SK-N-SH (cell line): ENCODE measurements at regions not wholly inside any gene's neighbourhood (a gene's known extent, or its start where the extent isn't known, plus 50 kb on each side); places are given as distances from the start of the nearest gene placed in this dataset.

Source experiments
- CTCF ChIA-PET: fragments of 300-600, 350-600 bp; formaldehyde crosslinking; extraction: SDS; loops from one replicate; lab custom pipeline; 2021; lab: Yijun Ruan, JAX
- POLR2A ChIA-PET: fragments of 350-600 bp; sonication (Branson Sonifier 250); formaldehyde crosslinking; extraction: SDS; loops from one replicate; lab custom pipeline; 2020; ENCODE audit warnings: antibody characterized with exemption, inconsistent platforms; lab: Yijun Ruan, JAX
- DNase-seq: peaks from one replicate; pipeline ENCODE4 v3.0.0; 2012
- H2AFZ ChIP-seq: fragments of 200-600 bp; sonication (generic); 2 replicates; pipeline ENCODE4 v1.8.1; 2016; ENCODE audit warnings: antibody characterized with exemption, mild to moderate bottlenecking, low read depth
- H3F3A ChIP-seq: fragments of 200-600 bp; sonication (generic); replicated peaks from 2 replicates; pipeline ENCODE3; 2016; ENCODE audit warnings: antibody characterized with exemption, mild to moderate bottlenecking; ENCODE audit not compliant: insufficient read depth
- H3K27ac ChIP-seq, 2 experiments: fragments of 200-500 bp in 1 of 2; fragments of 200-600 bp in 1 of 2; sonication (Bioruptor generic) in 1 of 2; sonication (generic), shearing (Covaris generic) in 1 of 2; 2 replicates each; pipeline versions ENCODE4 v1.5.1 to v1.6.1; 2014 to 2016; ENCODE audit warnings: low read depth in 2 of 2, inconsistent platforms in 1 of 2, low read length in 1 of 2, mild to moderate bottlenecking in 1 of 2, mixed read lengths in 1 of 2
- H3K27me3 ChIP-seq: fragments of 200-600 bp; sonication (generic), shearing (Covaris generic); 2 replicates; pipeline ENCODE4 v1.6.1; 2016; ENCODE audit warnings: mixed run types; ENCODE audit not compliant: insufficient read depth
- H3K36me3 ChIP-seq, 2 experiments: fragments of 200-500 bp in 1 of 2; fragments of 200-600 bp in 1 of 2; sonication (Bioruptor generic) in 1 of 2; sonication (generic) in 1 of 2; replicated peaks in 1 of 2; 2 replicates each; pipeline versions ENCODE3 to v1.5.1; 2014 to 2016; ENCODE audit warnings: low read length in 1 of 2, mild to moderate bottlenecking in 1 of 2; ENCODE audit not compliant: insufficient read depth in 2 of 2, control insufficient read depth in 1 of 2
- H3K4me1 ChIP-seq, 2 experiments: fragments of 200-500 bp in 1 of 2; fragments of 200-600 bp in 1 of 2; sonication (Bioruptor generic) in 1 of 2; sonication (generic), shearing (Covaris generic) in 1 of 2; 2 replicates each; pipeline versions ENCODE4 v1.5.1 to v1.6.1; 2014 to 2016; ENCODE audit warnings: low read depth in 1 of 2, low read length in 1 of 2, mixed run types in 1 of 2; ENCODE audit not compliant: insufficient read depth in 2 of 2, control insufficient read depth in 1 of 2
- H3K4me2 ChIP-seq: fragments of 200-600 bp; sonication (generic), shearing (Covaris generic); 2 replicates; pipeline ENCODE4 v1.6.1; 2017; ENCODE audit warnings: mixed run types
- H3K4me3 ChIP-seq, 2 experiments: fragments of 200-500 bp in 1 of 2; fragments of 200-600 bp in 1 of 2; sonication (Bioruptor generic) in 1 of 2; sonication (generic), shearing (Covaris generic) in 1 of 2; 2 replicates each; pipeline versions ENCODE4 v1.5.1 to v1.8.1; 2014 to 2016; ENCODE audit warnings: low read depth in 2 of 2, inconsistent platforms in 1 of 2, low read length in 1 of 2, mild to moderate bottlenecking in 1 of 2, mixed read lengths in 1 of 2, moderate library complexity in 1 of 2
- H3K79me2 ChIP-seq: fragments of 200-600 bp; sonication (generic); 2 replicates; pipeline ENCODE4 v1.8.1; 2017; ENCODE audit warnings: mild to moderate bottlenecking; ENCODE audit not compliant: insufficient read depth
- H3K9ac ChIP-seq: fragments of 200-600 bp; sonication (generic); 2 replicates; pipeline ENCODE4 v1.6.1; 2017; ENCODE audit warnings: mixed run types
- H3K9me2 ChIP-seq: fragments of 200-600 bp; sonication (generic); 2 replicates; pipeline ENCODE4 v1.6.1; 2017; ENCODE audit warnings: mixed run types
- H3K9me3 ChIP-seq: fragments of 200-600 bp; sonication (generic); 2 replicates; pipeline ENCODE4 v1.6.1; 2017; ENCODE audit warnings: mixed run types, mild to moderate bottlenecking, moderate library complexity
- H4K20me1 ChIP-seq: fragments of 200-600 bp; sonication (generic); 2 replicates; pipeline ENCODE4 v1.6.1; 2017; ENCODE audit warnings: mild to moderate bottlenecking, mixed run types; ENCODE audit not compliant: insufficient read depth
- CHD2 ChIP-seq: fragments of 150-350 bp; IDR thresholded peaks from 2 replicates; pipeline ENCODE4 v1.6.1; 2018; ENCODE audit warnings: low read length; ENCODE audit not compliant: partially characterized antibody
- EP300 ChIP-seq, 2 experiments: IDR thresholded peaks; 2 replicates each; pipeline versions ENCODE4 v1.4.0 to v1.6.1; 2012; ENCODE audit warnings: borderline replicate concordance in 1 of 2, low read depth in 1 of 2, low read length in 1 of 2
- FOXJ3 ChIP-seq: sonication (generic); formaldehyde crosslinking; IDR thresholded peaks from 2 replicates; pipeline ENCODE4 v1.5.1; 2020; ENCODE audit warnings: mild to moderate bottlenecking, missing genetic modification reagents
- GABPA ChIP-seq: IDR thresholded peaks from 2 replicates; pipeline ENCODE4 v1.4.0; 2012; ENCODE audit warnings: low read depth, mild to moderate bottlenecking
- GATA2 ChIP-seq: sonication (generic); formaldehyde crosslinking; IDR thresholded peaks from 2 replicates; pipeline ENCODE4 v1.5.0; 2020; ENCODE audit warnings: mild to moderate bottlenecking, missing genetic modification reagents
- NFIC ChIP-seq: IDR thresholded peaks from 2 replicates; pipeline ENCODE4 v1.4.0; 2012; ENCODE audit warnings: borderline replicate concordance
- PBX3 ChIP-seq: IDR thresholded peaks from 2 replicates; pipeline ENCODE4; 2012
- RAD21 ChIP-seq: IDR thresholded peaks from 2 replicates; pipeline ENCODE4 v1.6.1; 2012; ENCODE audit warnings: mild to moderate bottlenecking, low read length
- REST ChIP-seq: IDR thresholded peaks from 2 replicates; pipeline ENCODE4 v1.6.1; 2012; ENCODE audit warnings: mild to moderate bottlenecking, low read depth, low read length, moderate library complexity
- RXRA ChIP-seq: IDR thresholded peaks from 2 replicates; pipeline ENCODE4 v1.4.0; 2012; ENCODE audit warnings: low read depth, mild to moderate bottlenecking, borderline replicate concordance
- TAF1 ChIP-seq: IDR thresholded peaks from 2 replicates; pipeline ENCODE4 v1.6.1; 2012; ENCODE audit warnings: low read depth, mild to moderate bottlenecking, low read length, moderate library complexity, borderline replicate concordance
- TCF12 ChIP-seq: IDR thresholded peaks from 2 replicates; pipeline ENCODE4 v1.4.0; 2012
- TEAD4 ChIP-seq: IDR thresholded peaks from 2 replicates; pipeline ENCODE4 v1.4.0; 2012; ENCODE audit warnings: mild to moderate bottlenecking, borderline replicate concordance; ENCODE audit not compliant: insufficient read depth
- WGBS: methylation state at CpG from one replicate; pipeline ENCODE4 v1.1.6; 2017; ENCODE audit warnings: low lambda C conversion rate; 5-methylcytosine and 5-hydroxymethylcytosine counted together
- TF ChIP-seq, protein P1 (sequence below): IDR thresholded peaks from 2 replicates; pipeline ENCODE4 v1.4.0; 2012; ENCODE audit warnings: low read depth, borderline replicate concordance
- TF ChIP-seq, protein P2 (sequence below): fragments of 150-350 bp; IDR thresholded peaks from 2 replicates; pipeline ENCODE4 v1.6.1; 2017; ENCODE audit warnings: antibody characterized with exemption, low read length, low read depth, borderline replicate concordance

DNA sequence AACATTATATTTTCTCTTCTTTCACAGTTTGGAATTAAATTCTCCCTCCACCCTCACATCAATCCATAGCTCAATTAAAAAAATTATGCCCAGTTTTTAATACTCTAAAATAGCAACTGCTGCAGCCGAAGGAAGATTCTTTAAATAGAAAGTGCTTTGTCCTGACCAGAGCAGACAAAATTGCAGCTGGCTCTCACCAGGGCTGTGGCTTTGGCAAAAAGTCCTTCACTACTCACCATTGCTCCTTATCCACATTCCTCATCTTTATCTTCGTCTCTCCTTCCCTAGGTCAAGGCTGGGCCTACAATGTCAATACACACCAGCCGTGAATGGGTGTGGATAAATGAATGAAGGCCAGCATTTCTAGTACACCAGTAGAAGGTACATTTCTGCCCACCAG, 107.9 kb upstream of the VGLL2 start:
- no peak overlapping the region for H3K27ac ChIP-seq
- no peak overlapping the region for H3K9ac ChIP-seq
- H3K36me3 ChIP-seq: no peaks in the 10 kb centered on the region
- no peaks in the 10 kb centered on the region for H3K27me3 ChIP-seq
- no peak overlapping the region for H3K4me2 ChIP-seq
- no peaks in the 10 kb centered on the region for H4K20me1 ChIP-seq
- H3F3A ChIP-seq: no peaks in the 10 kb centered on the region
- 2% methylated on average over 3 of the region's 3 CpGs for WGBS
- TF ChIP-seq CHD2 (no peak), REST (no peak), RAD21 (no peak), TAF1 (no peak)
- H3K4me3 ChIP-seq: no peak overlapping the region
- H3K9me2 ChIP-seq: no peaks in the 10 kb centered on the region
- H3K79me2 ChIP-seq: no peaks in the 10 kb centered on the region
- CTCF ChIA-PET: no interaction called here
- no peak for DNase-seq
- no peak overlapping the region for H2AFZ ChIP-seq
- no peaks in the 10 kb centered on the region for H3K9me3 ChIP-seq
- POLR2A ChIA-PET: no interaction called here
- H3K4me1 ChIP-seq: no peaks in the 10 kb centered on the region

- no peaks in the 10 kb centered on the region for H3K4me1 ChIP-seq
- H3K27me3 ChIP-seq: no peaks in the 10 kb centered on the region
- H3K79me2 ChIP-seq: no peaks in the 10 kb centered on the region
- CTCF ChIA-PET: no interaction called here
- no peaks in the 10 kb centered on the region for H4K20me1 ChIP-seq
- no peak overlapping the region for H3K4me2 ChIP-seq
- H3K4me3 ChIP-seq: no peak overlapping the region
- POLR2A ChIA-PET: no interaction called here
- H3F3A ChIP-seq: no peaks in the 10 kb centered on the region
- no peak overlapping the region for H2AFZ ChIP-seq
- no peaks in the 10 kb centered on the region for H3K36me3 ChIP-seq
- H3K27ac ChIP-seq: no peak overlapping the region
- H3K9me2 ChIP-seq: no peaks in the 10 kb centered on the region
- H3K9me3 ChIP-seq: no peaks in the 10 kb centered on the region
- H3K9ac ChIP-seq: no peak overlapping the region
- DNase-seq: no peak
- WGBS: 2% methylated on average over 2 of the region's 2 CpGs
- no peak for TF ChIP-seq FOXJ3 (CRISPR knock-in tag)
- TF ChIP-seq TAF1: no peak
- no peak for TF ChIP-seq RXRA
- TF ChIP-seq EP300 (IDR thresholded peaks at IDR 0.05; ENCODE audit: borderline replicate concordance in 1 of 2, low read depth in 1 of 2, low read length in 1 of 2): no peak
- TF ChIP-seq RAD21: no peak
- no peak for TF ChIP-seq GABPA
- no peak for TF ChIP-seq PBX3
- TF ChIP-seq REST: no peak
- TF ChIP-seq, protein P1, sequence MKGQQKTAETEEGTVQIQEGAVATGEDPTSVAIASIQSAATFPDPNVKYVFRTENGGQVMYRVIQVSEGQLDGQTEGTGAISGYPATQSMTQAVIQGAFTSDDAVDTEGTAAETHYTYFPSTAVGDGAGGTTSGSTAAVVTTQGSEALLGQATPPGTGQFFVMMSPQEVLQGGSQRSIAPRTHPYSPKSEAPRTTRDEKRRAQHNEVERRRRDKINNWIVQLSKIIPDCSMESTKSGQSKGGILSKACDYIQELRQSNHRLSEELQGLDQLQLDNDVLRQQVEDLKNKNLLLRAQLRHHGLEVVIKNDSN: no peak
- no peak for TF ChIP-seq TEAD4
- TF ChIP-seq TCF12: no peak
- no peak for TF ChIP-seq GATA2 (CRISPR knock-in tag)
- TF ChIP-seq, protein P2, sequence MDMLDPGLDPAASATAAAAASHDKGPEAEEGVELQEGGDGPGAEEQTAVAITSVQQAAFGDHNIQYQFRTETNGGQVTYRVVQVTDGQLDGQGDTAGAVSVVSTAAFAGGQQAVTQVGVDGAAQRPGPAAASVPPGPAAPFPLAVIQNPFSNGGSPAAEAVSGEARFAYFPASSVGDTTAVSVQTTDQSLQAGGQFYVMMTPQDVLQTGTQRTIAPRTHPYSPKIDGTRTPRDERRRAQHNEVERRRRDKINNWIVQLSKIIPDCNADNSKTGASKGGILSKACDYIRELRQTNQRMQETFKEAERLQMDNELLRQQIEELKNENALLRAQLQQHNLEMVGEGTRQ: no peak
- TF ChIP-seq NFIC: no peak
Observed at GRCh38 chr6:117165911-117166499, 99.4 kb upstream of the VGLL2 start.
